ENCODE measurements at regions not wholly inside any gene's neighbourhood (a gene's known extent, or its start where the extent isn't known, plus 50 kb on each side); places are given as distances from the start of the nearest gene placed in this dataset.

GRCh38 chr19:20388706-20389225, 176.8 kb downstream of the ZNF737 start:
- TF ChIP-seq CTCF (IDR thresholded peaks at IDR 0.05) (no peak), EP300 (IDR thresholded peaks at IDR 0.05) (no peak)
